B cell (primary cell): ENCODE measurements at regions not wholly inside any gene's neighbourhood (a gene's known extent, or its start where the extent isn't known, plus 50 kb on each side); places are given as distances from the start of the nearest gene placed in this dataset.

ENCODE experiments used
- ATAC-seq: fragments of 200-7000 bp; cut with Tn5 transposase; one replicate; pipeline ENCODE4 v1.10.0; 2021; ENCODE audit warnings: low read depth, mild to moderate bottlenecking, moderate number of reproducible peaks, moderate library complexity
- CTCF ChIA-PET: fragments of 350-600 bp; sonication (Branson Sonifier 250); formaldehyde crosslinking; loops from one replicate; lab custom pipeline; 2021; ENCODE audit warnings: antibody characterized with exemption, inconsistent platforms; lab: Charles Lee
- POLR2A ChIA-PET: fragments of 350-600 bp; sonication (Branson Sonifier 250); formaldehyde crosslinking; loops from one replicate; lab custom pipeline; 2021; ENCODE audit warnings: antibody characterized with exemption; lab: Charles Lee
- DNase-seq: peaks from one replicate; pipeline ENCODE4 v3.0.0; 2013
- H2AFZ ChIP-seq: 2 replicates; pipeline ENCODE4 v1.6.1; 2012; ENCODE audit warnings: mild to moderate bottlenecking, low read depth, low read length; ENCODE audit not compliant: insufficient read depth, poor library complexity, severe bottlenecking
- H3K27ac ChIP-seq, 2 donors: 1 replicate in 1 of 2; 2 replicates in 1 of 2; pipeline ENCODE4 v1.5.1; 2012 to 2013; ENCODE audit warnings: low read length in 2 of 2, mild to moderate bottlenecking in 2 of 2, moderate library complexity in 1 of 2
- H3K27me3 ChIP-seq, 4 experiments: fragments of 200-600 bp in 1 of 4; sonication (generic) in 1 of 4; replicated peaks in 1 of 4; 1 replicate in 2 of 4; 2 replicates in 2 of 4; pipeline versions ENCODE4 v1.6.1 to v1.7.0; 2013 to 2016; ENCODE audit warnings: low read length in 3 of 4, mild to moderate bottlenecking in 2 of 4, mixed read lengths in 1 of 4, moderate library complexity in 1 of 4; ENCODE audit not compliant: insufficient read depth in 4 of 4, control insufficient read depth in 3 of 4; ENCODE audit errors: control extremely low read depth in 1 of 4
- H3K36me3 ChIP-seq, 2 experiments: replicated peaks in 1 of 2; 1 replicate in 1 of 2; 2 replicates in 1 of 2; pipeline versions ENCODE4 v1.6.1 to v1.7.1; 2013; ENCODE audit warnings: low read length in 1 of 2; ENCODE audit not compliant: insufficient read depth in 2 of 2, control insufficient read depth in 1 of 2; ENCODE audit errors: control extremely low read depth in 1 of 2, extremely low read depth in 1 of 2
- H3K4me1 ChIP-seq, 2 donors: fragments of 200-600 bp in 1 of 2; sonication (generic) in 1 of 2; 1 replicate in 1 of 2; 2 replicates in 1 of 2; pipeline versions ENCODE4 v1.5.1 to v1.6.1; 2013 to 2017; ENCODE audit warnings: low read length in 2 of 2; ENCODE audit not compliant: control insufficient read depth in 2 of 2, insufficient read depth in 2 of 2
- H3K4me2 ChIP-seq: replicated peaks from 2 replicates; pipeline ENCODE3; 2012; ENCODE audit warnings: mild to moderate bottlenecking, low read depth, low read length; ENCODE audit not compliant: poor library complexity, severe bottlenecking
- H3K4me3 ChIP-seq, 5 experiments: fragments of 200-600 bp in 1 of 5; sonication (generic) in 1 of 5; 1 replicate in 3 of 5; 2 replicates in 2 of 5; pipeline versions ENCODE4 v1.5.1 to v1.7.0; 2011 to 2016; ENCODE audit warnings: low read length in 4 of 5, mild to moderate bottlenecking in 4 of 5, low read depth in 2 of 5, control low read depth in 1 of 5, moderate library complexity in 1 of 5; ENCODE audit not compliant: insufficient read depth in 1 of 5; ENCODE audit errors: control extremely low read depth in 1 of 5, extremely low read depth in 1 of 5
- H3K79me2 ChIP-seq: fragments of 200-600 bp; sonication (generic); one replicate; pipeline ENCODE4 v1.6.0; 2016; ENCODE audit warnings: low read length; ENCODE audit not compliant: control insufficient read depth, insufficient read depth
- H3K9ac ChIP-seq: fragments of 200-600 bp; sonication (generic); 2 replicates; pipeline ENCODE4 v1.6.1; 2017; ENCODE audit warnings: mild to moderate bottlenecking, low read length, moderate library complexity
- H3K9me3 ChIP-seq, 3 donors: one replicate each; pipeline versions ENCODE4 v1.6.1 to v1.7.1; 2013; ENCODE audit warnings: low read length in 2 of 3; ENCODE audit not compliant: control insufficient read depth in 2 of 3, insufficient read depth in 1 of 3; ENCODE audit errors: control extremely low read depth in 1 of 3
- H4K20me1 ChIP-seq: 2 replicates; pipeline ENCODE4 v1.6.0; 2012; ENCODE audit warnings: mild to moderate bottlenecking, low read length; ENCODE audit not compliant: insufficient read depth, control insufficient read depth, poor library complexity, severe bottlenecking
- H3K27ac Mint-ChIP-seq: one replicate; pipeline ENCODE4 v1.8.0; 2021; ENCODE audit warnings: mixed read lengths
- H3K27me3 Mint-ChIP-seq: one replicate; pipeline ENCODE4 v1.8.0; 2021; ENCODE audit warnings: mixed read lengths
- H3K4me1 Mint-ChIP-seq: one replicate; pipeline ENCODE4 v1.8.0; 2021; ENCODE audit warnings: mixed read lengths
- H3K4me3 Mint-ChIP-seq: one replicate; pipeline ENCODE4 v1.8.0; 2021; ENCODE audit warnings: mixed read lengths
- H3K9me3 Mint-ChIP-seq: one replicate; pipeline ENCODE4 v1.8.0; 2022; ENCODE audit warnings: mixed read lengths; ENCODE audit not compliant: insufficient read depth
- EZH2 ChIP-seq: IDR thresholded peaks from 2 replicates; pipeline ENCODE4 v1.6.1; 2012; ENCODE audit warnings: borderline replicate concordance, low read depth, mild to moderate bottlenecking, moderate library complexity, low read length; ENCODE audit not compliant: insufficient read depth, poor library complexity, severe bottlenecking
- WGBS: methylation state at CpG from one replicate; pipeline ENCODE4 v1.1.5; 2013; ENCODE audit warnings: missing lambda C conversion rate; ENCODE audit not compliant: insufficient coverage; 5-methylcytosine and 5-hydroxymethylcytosine counted together
- intact Hi-C: fragments of 100-400 bp; cut with micrococcal nuclease; formaldehyde crosslinking; loops from one replicate; pipeline ENCODE4 v1.10.0; 2022
- TF ChIP-seq, protein P1 (sequence below): fragments of 200-600 bp; IDR thresholded peaks from one replicate; pipeline ENCODE4 v1.8.0; 2022; ENCODE audit warnings: antibody characterized with exemption, mild to moderate bottlenecking

GRCh38 chr10:123433539-123433938, 232.6 kb upstream of the GPR26 start:
- no peak for DNase-seq
- WGBS: 92% methylated on average over 5 of the region's 6 CpGs
- no peaks in the 10 kb centered on the region for H3K4me1 ChIP-seq
- H3K4me3 Mint-ChIP-seq: no peak overlapping the region
- no peak overlapping the region for H3K4me2 ChIP-seq
- intact Hi-C loops: no loop called here
- H3K36me3 ChIP-seq: no peaks in the 10 kb centered on the region
- ATAC-seq: no peak
- TF ChIP-seq, protein P1, sequence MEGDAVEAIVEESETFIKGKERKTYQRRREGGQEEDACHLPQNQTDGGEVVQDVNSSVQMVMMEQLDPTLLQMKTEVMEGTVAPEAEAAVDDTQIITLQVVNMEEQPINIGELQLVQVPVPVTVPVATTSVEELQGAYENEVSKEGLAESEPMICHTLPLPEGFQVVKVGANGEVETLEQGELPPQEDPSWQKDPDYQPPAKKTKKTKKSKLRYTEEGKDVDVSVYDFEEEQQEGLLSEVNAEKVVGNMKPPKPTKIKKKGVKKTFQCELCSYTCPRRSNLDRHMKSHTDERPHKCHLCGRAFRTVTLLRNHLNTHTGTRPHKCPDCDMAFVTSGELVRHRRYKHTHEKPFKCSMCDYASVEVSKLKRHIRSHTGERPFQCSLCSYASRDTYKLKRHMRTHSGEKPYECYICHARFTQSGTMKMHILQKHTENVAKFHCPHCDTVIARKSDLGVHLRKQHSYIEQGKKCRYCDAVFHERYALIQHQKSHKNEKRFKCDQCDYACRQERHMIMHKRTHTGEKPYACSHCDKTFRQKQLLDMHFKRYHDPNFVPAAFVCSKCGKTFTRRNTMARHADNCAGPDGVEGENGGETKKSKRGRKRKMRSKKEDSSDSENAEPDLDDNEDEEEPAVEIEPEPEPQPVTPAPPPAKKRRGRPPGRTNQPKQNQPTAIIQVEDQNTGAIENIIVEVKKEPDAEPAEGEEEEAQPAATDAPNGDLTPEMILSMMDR: no peak
- TF ChIP-seq EZH2: no peak
- no peak overlapping the region for H3K9ac ChIP-seq
- no peaks in the 10 kb centered on the region for H3K79me2 ChIP-seq
- H3K9me3 Mint-ChIP-seq: no peaks in the 10 kb centered on the region
- peaks cover 0 to 4% (median 0%) of the 10 kb centered on the region in 3 donors for H3K9me3 ChIP-seq
- H3K4me3 ChIP-seq: no peak overlapping the region
- no peak overlapping the region for H3K27ac ChIP-seq
- H3K27me3 Mint-ChIP-seq: peaks cover 25% of the 10 kb centered on the region
- no peak overlapping the region for H3K27ac Mint-ChIP-seq
- ChIA-PET POLR2A (no interaction called here), CTCF (no interaction called here)
- H4K20me1 ChIP-seq: no peaks in the 10 kb centered on the region
- H2AFZ ChIP-seq: no peak overlapping the region
- H3K4me1 Mint-ChIP-seq: no peaks in the 10 kb centered on the region
- H3K27me3 ChIP-seq: peaks cover 0 to 4% (median 0%) of the 10 kb centered on the region in 4 experiments

DNA sequence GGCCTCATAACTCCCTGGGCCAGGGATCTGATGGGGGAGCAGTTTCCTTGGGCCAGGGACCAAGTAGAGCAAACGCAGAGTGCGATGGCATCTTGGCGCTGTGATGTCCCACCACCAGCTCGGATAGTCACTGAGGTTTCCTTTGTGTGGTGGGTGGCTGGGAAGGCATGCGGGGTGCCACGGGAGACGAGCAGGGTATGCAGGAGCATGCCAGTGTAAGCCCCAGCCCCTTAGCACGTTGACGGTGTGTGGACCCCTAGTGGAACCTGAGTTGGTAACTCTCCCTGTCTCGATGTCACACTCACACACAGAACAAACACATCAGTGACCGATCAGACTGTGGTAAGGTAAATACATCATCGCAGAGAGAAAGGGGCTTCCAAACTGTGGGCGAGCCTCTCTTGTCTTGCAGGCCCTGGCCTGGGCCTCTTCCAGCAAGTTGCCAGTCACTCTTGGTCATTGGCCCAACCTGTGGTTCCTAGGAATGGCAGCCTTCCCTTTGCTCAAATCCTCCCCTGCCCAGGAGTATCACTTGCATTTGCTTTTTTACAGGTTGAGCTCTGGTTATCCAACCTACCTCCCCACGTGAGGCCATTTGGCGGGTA, 231.6 kb upstream of the GPR26 start:
- ATAC-seq: no peak
- Mint-ChIP-seq H3K4me1 (no peaks in the 10 kb centered on the region), H3K27ac (no peak overlapping the region), H3K9me3 (no peaks in the 10 kb centered on the region), H3K4me3 (no peak overlapping the region), H3K27me3 (peaks cover 25% of the 10 kb centered on the region)
- no peak overlapping the region for H3K4me3 ChIP-seq
- peaks cover 0 to 4% (median 0%) of the 10 kb centered on the region in 3 donors for H3K9me3 ChIP-seq
- no peak overlapping the region for H2AFZ ChIP-seq
- H3K27me3 ChIP-seq: peaks cover 0 to 4% (median 0%) of the 10 kb centered on the region in 4 experiments
- no peak overlapping the region for H3K27ac ChIP-seq
- H3K36me3 ChIP-seq: no peaks in the 10 kb centered on the region
- no peak overlapping the region for H3K9ac ChIP-seq
- H3K79me2 ChIP-seq: no peaks in the 10 kb centered on the region
- POLR2A ChIA-PET: no interaction called here
- H3K4me1 ChIP-seq: no peaks in the 10 kb centered on the region
- no peak for DNase-seq
- no peak for TF ChIP-seq EZH2
- TF ChIP-seq, protein P1: no peak
- CTCF ChIA-PET: no interaction called here
- WGBS: 94% methylated on average over 13 of the region's 15 CpGs
- intact Hi-C loops: no loop called here
- H3K4me2 ChIP-seq: no peak overlapping the region
- no peaks in the 10 kb centered on the region for H4K20me1 ChIP-seq
